ENCODE measurements at regions not wholly inside any gene's neighbourhood (a gene's known extent, or its start where the extent isn't known, plus 50 kb on each side); places are given as distances from the start of the nearest gene placed in this dataset.

- TF ChIP-seq, protein P1, sequence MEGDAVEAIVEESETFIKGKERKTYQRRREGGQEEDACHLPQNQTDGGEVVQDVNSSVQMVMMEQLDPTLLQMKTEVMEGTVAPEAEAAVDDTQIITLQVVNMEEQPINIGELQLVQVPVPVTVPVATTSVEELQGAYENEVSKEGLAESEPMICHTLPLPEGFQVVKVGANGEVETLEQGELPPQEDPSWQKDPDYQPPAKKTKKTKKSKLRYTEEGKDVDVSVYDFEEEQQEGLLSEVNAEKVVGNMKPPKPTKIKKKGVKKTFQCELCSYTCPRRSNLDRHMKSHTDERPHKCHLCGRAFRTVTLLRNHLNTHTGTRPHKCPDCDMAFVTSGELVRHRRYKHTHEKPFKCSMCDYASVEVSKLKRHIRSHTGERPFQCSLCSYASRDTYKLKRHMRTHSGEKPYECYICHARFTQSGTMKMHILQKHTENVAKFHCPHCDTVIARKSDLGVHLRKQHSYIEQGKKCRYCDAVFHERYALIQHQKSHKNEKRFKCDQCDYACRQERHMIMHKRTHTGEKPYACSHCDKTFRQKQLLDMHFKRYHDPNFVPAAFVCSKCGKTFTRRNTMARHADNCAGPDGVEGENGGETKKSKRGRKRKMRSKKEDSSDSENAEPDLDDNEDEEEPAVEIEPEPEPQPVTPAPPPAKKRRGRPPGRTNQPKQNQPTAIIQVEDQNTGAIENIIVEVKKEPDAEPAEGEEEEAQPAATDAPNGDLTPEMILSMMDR (conservative IDR thresholded peaks at IDR 0.05; ENCODE audit: low read length): no peak
- no peak for TF ChIP-seq EZH2phosphoT487 (IDR thresholded peaks at IDR 0.05; ENCODE audit: borderline replicate concordance)
Observed at GRCh38 chr20:58021481-58021880, 207.0 kb downstream of the ANKRD60 start.
